Caco-2 (cell line): ENCODE measurements at regions not wholly inside any gene's neighbourhood (a gene's known extent, or its start where the extent isn't known, plus 50 kb on each side); places are given as distances from the start of the nearest gene placed in this dataset.

Experiments
- BruUV-seq: library from RNA; stranded (reverse); fragments of 400-500 nt; replicated peaks from 2 replicates; lab custom pipeline; 2021; lab: Mats Ljungman, UMichigan
- CTCF ChIA-PET: fragments of 300-600 bp; sonication (Branson Sonifier 250); formaldehyde crosslinking; loops from one replicate; lab custom pipeline; 2022; ENCODE audit warnings: antibody characterized with exemption; lab: Charles Lee
- POLR2A ChIA-PET: fragments of 300-600 bp; sonication (Branson Sonifier 250); formaldehyde crosslinking; loops from one replicate; lab custom pipeline; 2022; ENCODE audit warnings: antibody characterized with exemption; lab: Charles Lee
- DNase-seq, 2 experiments: peaks; one replicate each; pipeline versions ENCODE4 v3.0.0 to v3.0.0-alpha.2; 2020 to 2022
- H3K27me3 ChIP-seq: replicated peaks from 2 replicates; pipeline ENCODE4 v1.6.0; 2011; ENCODE audit warnings: low read length; ENCODE audit not compliant: control insufficient read depth, insufficient read depth
- H3K36me3 ChIP-seq: 2 replicates; pipeline ENCODE4 v1.5.1; 2011; ENCODE audit warnings: low read length; ENCODE audit not compliant: control insufficient read depth, insufficient read depth
- H3K4me1 ChIP-seq: fragments of 250-450 bp; sonication (Bioruptor Pico); 2 replicates; pipeline ENCODE4 v1.5.1; 2020; ENCODE audit warnings: mild to moderate bottlenecking
- H3K4me3 ChIP-seq: 2 replicates; pipeline ENCODE4 v1.5.1; 2011; ENCODE audit warnings: low read depth, mild to moderate bottlenecking, control low read depth, low read length
- H3K9me3 ChIP-seq: fragments of 250-450 bp; sonication (Bioruptor Pico); 2 replicates; pipeline ENCODE4 v1.5.1; 2020; ENCODE audit warnings: mild to moderate bottlenecking, moderate library complexity
- H3K27ac Mint-ChIP-seq: one replicate; pipeline ENCODE4 v1.8.0; 2022; ENCODE audit warnings: mixed read lengths; ENCODE audit not compliant: unreplicated experiment
- H3K27me3 Mint-ChIP-seq: one replicate; pipeline ENCODE4 v1.8.0; 2022; ENCODE audit warnings: mixed read lengths; ENCODE audit not compliant: insufficient read depth, unreplicated experiment
- H3K36me3 Mint-ChIP-seq: one replicate; pipeline ENCODE4 v1.8.0; 2022; ENCODE audit warnings: mild to moderate bottlenecking, mixed read lengths; ENCODE audit not compliant: insufficient read depth, unreplicated experiment
- H3K4me1 Mint-ChIP-seq: one replicate; pipeline ENCODE4 v1.8.0; 2022; ENCODE audit warnings: low read depth, mixed read lengths; ENCODE audit not compliant: unreplicated experiment
- H3K4me3 Mint-ChIP-seq: one replicate; pipeline ENCODE4 v1.8.0; 2022; ENCODE audit warnings: mild to moderate bottlenecking, moderate library complexity, mixed read lengths; ENCODE audit not compliant: unreplicated experiment
- H3K9me3 Mint-ChIP-seq: one replicate; pipeline ENCODE4 v1.8.0; 2022; ENCODE audit warnings: mixed read lengths; ENCODE audit not compliant: unreplicated experiment
- CTCF ChIP-seq, 2 experiments: fragments of 200-600 bp in 1 of 2; IDR thresholded peaks; 1 replicate in 1 of 2; 2 replicates in 1 of 2; pipeline versions ENCODE4 v1.5.1 to v1.8.0; 2011 to 2022; ENCODE audit warnings: antibody characterized with exemption in 1 of 2, control low read depth in 1 of 2, inconsistent platforms in 1 of 2, low read depth in 1 of 2, low read length in 1 of 2, mild to moderate bottlenecking in 1 of 2, moderate library complexity in 1 of 2; ENCODE audit not compliant: insufficient read depth in 1 of 2, severe bottlenecking in 1 of 2, unreplicated experiment in 1 of 2
- intact Hi-C: fragments of 100-400 bp; cut with micrococcal nuclease; formaldehyde crosslinking; loops from one replicate; pipeline ENCODE4 v1.10.0; 2022; ENCODE audit not compliant: unreplicated experiment

- Histone ChIP-seq H3K27me3 (no peaks in the 10 kb centered on the region), H3K4me3 (no peak overlapping the region), H3K36me3 (no peaks in the 10 kb centered on the region), H3K4me1 (no peaks in the 10 kb centered on the region; the same call in 1 of the 2 replicates), H3K9me3 (0 out of 2 replicates have a peak, but pooled peaks cover 5% of the 10 kb centered on the region)
- Mint-ChIP-seq H3K27me3 (no peaks in the 10 kb centered on the region), H3K4me3 (no peak overlapping the region), H3K9me3 (no peaks in the 10 kb centered on the region), H3K4me1 (no peaks in the 10 kb centered on the region), H3K36me3 (no peaks in the 10 kb centered on the region), H3K27ac (no peak overlapping the region)
- TF ChIP-seq CTCF (IDR thresholded peaks at IDR 0.05; ENCODE audit: insufficient read depth in 1 of 2, low read depth in 1 of 2, low read length in 1 of 2, severe bottlenecking in 1 of 2, unreplicated experiment in 1 of 2), result no peak
- CTCF ChIA-PET, result no interaction called here
- no TSS peak for BruUV-seq
- intact Hi-C loops, result no loop called here
- DNase-seq, result no peak
- POLR2A ChIA-PET, result no interaction called here
These were observed 162.3 kb upstream of the TRIB2 start for GRCh38 chr2:12554224-12555011.

- H3K4me3 Mint-ChIP-seq, result no peak overlapping the region
- H3K9me3 Mint-ChIP-seq, result no peaks in the 10 kb centered on the region
- no peaks in the 10 kb centered on the region for H3K27me3 ChIP-seq
- DNase-seq, result no peak
- ChIA-PET POLR2A (no interaction called here), CTCF (no interaction called here)
- 0 out of 2 replicates have a peak, but pooled peaks cover 5% of the 10 kb centered on the region for H3K9me3 ChIP-seq
- no peaks in the 10 kb centered on the region for H3K27me3 Mint-ChIP-seq
- H3K27ac Mint-ChIP-seq, result no peak overlapping the region
- H3K4me3 ChIP-seq, result no peak overlapping the region
- no peak for TF ChIP-seq CTCF (IDR thresholded peaks at IDR 0.05; ENCODE audit: insufficient read depth in 1 of 2, low read depth in 1 of 2, low read length in 1 of 2, severe bottlenecking in 1 of 2, unreplicated experiment in 1 of 2)
- no TSS peak for BruUV-seq
- H3K36me3 Mint-ChIP-seq, result no peaks in the 10 kb centered on the region
- no peaks in the 10 kb centered on the region for H3K36me3 ChIP-seq
- H3K4me1 Mint-ChIP-seq, result no peaks in the 10 kb centered on the region
- no peaks in the 10 kb centered on the region; the same call in 1 of the 2 replicates for H3K4me1 ChIP-seq
- intact Hi-C loops, result no loop called here
These were observed 161.6 kb upstream of the TRIB2 start for GRCh38 chr2:12555012-12555645.

GRCh38 chr2:12556762-12557161 lies 160.0 kb upstream of the TRIB2 start:
- Histone ChIP-seq H3K36me3 (no peaks in the 10 kb centered on the region), H3K9me3 (0 out of 2 replicates have a peak, but pooled peaks cover 5% of the 10 kb centered on the region), H3K4me3 (no peak overlapping the region), H3K4me1 (no peaks in the 10 kb centered on the region; the same call in 1 of the 2 replicates), H3K27me3 (no peaks in the 10 kb centered on the region)
- Mint-ChIP-seq H3K9me3 (no peaks in the 10 kb centered on the region), H3K27ac (no peak overlapping the region), H3K4me3 (no peak overlapping the region), H3K27me3 (peaks cover 2% of the 10 kb centered on the region), H3K36me3 (no peaks in the 10 kb centered on the region), H3K4me1 (no peaks in the 10 kb centered on the region)
- POLR2A ChIA-PET, result no interaction called here
- no TSS peak for BruUV-seq
- no peak for TF ChIP-seq CTCF (IDR thresholded peaks at IDR 0.05; ENCODE audit: insufficient read depth in 1 of 2, low read depth in 1 of 2, low read length in 1 of 2, severe bottlenecking in 1 of 2, unreplicated experiment in 1 of 2)
- intact Hi-C loops, result no loop called here
- DNase-seq, result no peak
- CTCF ChIA-PET, result no interaction called here
